ENCODE measurements at regions not wholly inside any gene's neighbourhood (a gene's known extent, or its start where the extent isn't known, plus 50 kb on each side); places are given as distances from the start of the nearest gene placed in this dataset.
"Not testable (repeated sequence)": the region's sequence is repeated elsewhere in the genome, so short reads cannot be mapped to it uniquely, and the experiment has no call there.

- Histone ChIP-seq H3K27me3 (ENCODE audit: insufficient read depth, low read depth) (no peaks in the 10 kb centered on the region), H3K79me2 (ENCODE audit: insufficient read depth, low read depth) (no peaks in the 10 kb centered on the region), H3K4me3 (IDR thresholded peaks at IDR 0.05; ENCODE audit: insufficient read depth, low read depth, low read length) (no peak overlapping the region), H3K36me3 (ENCODE audit: insufficient read depth) (no peaks in the 10 kb centered on the region), H4K20me1 (ENCODE audit: insufficient read depth) (no peaks in the 10 kb centered on the region), H2AFZ (ENCODE audit: low read depth) (no peak overlapping the region), H3K9ac (no peak overlapping the region), H3K4me2 (no peak overlapping the region), H3K27ac (no peak overlapping the region), H3K4me1 (ENCODE audit: low read depth, poor library complexity, severe bottlenecking) (no peaks in the 10 kb centered on the region)
- no peak for TF ChIP-seq CTCF (conservative IDR thresholded peaks at IDR 0.05; ENCODE audit: low read depth, low read length)
These were observed 196.6 kb upstream of the EGLN3 start for GRCh38 chr14:34147461-34147860.

GRCh38 chr14:34140127-34140526 is 189.3 kb upstream of the EGLN3 start:
- not testable (repeated sequence) for H3K4me1 ChIP-seq (ENCODE audit: low read depth, poor library complexity, severe bottlenecking); H3K9ac ChIP-seq; H4K20me1 ChIP-seq (ENCODE audit: insufficient read depth); H3K27ac ChIP-seq; H2AFZ ChIP-seq (ENCODE audit: low read depth); H3K4me3 ChIP-seq (IDR thresholded peaks at IDR 0.05; ENCODE audit: insufficient read depth, low read depth, low read length); H3K79me2 ChIP-seq (ENCODE audit: insufficient read depth, low read depth); H3K36me3 ChIP-seq (ENCODE audit: insufficient read depth); H3K27me3 ChIP-seq (ENCODE audit: insufficient read depth, low read depth); H3K4me2 ChIP-seq

GRCh38 chr14:34139160-34140121 is 188.6 kb upstream of the EGLN3 start:
- H3K79me2 ChIP-seq (ENCODE audit: insufficient read depth, low read depth); H3K4me2 ChIP-seq; H3K4me3 ChIP-seq (IDR thresholded peaks at IDR 0.05; ENCODE audit: insufficient read depth, low read depth, low read length); H3K27ac ChIP-seq; H3K9ac ChIP-seq; H3K36me3 ChIP-seq (ENCODE audit: insufficient read depth); H3K4me1 ChIP-seq (ENCODE audit: low read depth, poor library complexity, severe bottlenecking); H3K27me3 ChIP-seq (ENCODE audit: insufficient read depth, low read depth); H4K20me1 ChIP-seq (ENCODE audit: insufficient read depth); H2AFZ ChIP-seq (ENCODE audit: low read depth): not testable (repeated sequence)

- Histone ChIP-seq H3K4me1 (ENCODE audit: low read depth, poor library complexity, severe bottlenecking) (no peaks in the 10 kb centered on the region), H3K79me2 (ENCODE audit: insufficient read depth, low read depth) (no peaks in the 10 kb centered on the region), H3K4me2 (no peak overlapping the region), H3K4me3 (IDR thresholded peaks at IDR 0.05; ENCODE audit: insufficient read depth, low read depth, low read length) (no peak overlapping the region), H4K20me1 (ENCODE audit: insufficient read depth) (no peaks in the 10 kb centered on the region), H3K27ac (no peak overlapping the region), H2AFZ (ENCODE audit: low read depth) (no peak overlapping the region), H3K27me3 (ENCODE audit: insufficient read depth, low read depth) (no peaks in the 10 kb centered on the region), H3K9ac (no peak overlapping the region), H3K36me3 (ENCODE audit: insufficient read depth) (no peaks in the 10 kb centered on the region)
- TF ChIP-seq CTCF (conservative IDR thresholded peaks at IDR 0.05; ENCODE audit: low read depth, low read length): no peak
These were observed 187.3 kb upstream of the EGLN3 start for GRCh38 chr14:34138175-34138574.

GRCh38 chr14:34137001-34137745 is 186.3 kb upstream of the EGLN3 start:
- H3K4me2 ChIP-seq: no peak overlapping the region
- no peak overlapping the region for H3K27ac ChIP-seq
- H3K4me1 ChIP-seq (ENCODE audit: low read depth, poor library complexity, severe bottlenecking): no peaks in the 10 kb centered on the region
- no peaks in the 10 kb centered on the region for H3K79me2 ChIP-seq (ENCODE audit: insufficient read depth, low read depth)
- H2AFZ ChIP-seq (ENCODE audit: low read depth): no peak overlapping the region
- H3K9ac ChIP-seq: no peak overlapping the region
- no peaks in the 10 kb centered on the region for H3K36me3 ChIP-seq (ENCODE audit: insufficient read depth)
- H4K20me1 ChIP-seq (ENCODE audit: insufficient read depth): no peaks in the 10 kb centered on the region
- H3K27me3 ChIP-seq (ENCODE audit: insufficient read depth, low read depth): no peaks in the 10 kb centered on the region
- TF ChIP-seq CTCF (conservative IDR thresholded peaks at IDR 0.05; ENCODE audit: low read depth, low read length): no peak
- H3K4me3 ChIP-seq (IDR thresholded peaks at IDR 0.05; ENCODE audit: insufficient read depth, low read depth, low read length): no peak overlapping the region

Measured in KMS-11 (cell line).